ENCODE measurements at regions not wholly inside any gene's neighbourhood (a gene's known extent, or its start where the extent isn't known, plus 50 kb on each side); places are given as distances from the start of the nearest gene placed in this dataset.

DNA sequence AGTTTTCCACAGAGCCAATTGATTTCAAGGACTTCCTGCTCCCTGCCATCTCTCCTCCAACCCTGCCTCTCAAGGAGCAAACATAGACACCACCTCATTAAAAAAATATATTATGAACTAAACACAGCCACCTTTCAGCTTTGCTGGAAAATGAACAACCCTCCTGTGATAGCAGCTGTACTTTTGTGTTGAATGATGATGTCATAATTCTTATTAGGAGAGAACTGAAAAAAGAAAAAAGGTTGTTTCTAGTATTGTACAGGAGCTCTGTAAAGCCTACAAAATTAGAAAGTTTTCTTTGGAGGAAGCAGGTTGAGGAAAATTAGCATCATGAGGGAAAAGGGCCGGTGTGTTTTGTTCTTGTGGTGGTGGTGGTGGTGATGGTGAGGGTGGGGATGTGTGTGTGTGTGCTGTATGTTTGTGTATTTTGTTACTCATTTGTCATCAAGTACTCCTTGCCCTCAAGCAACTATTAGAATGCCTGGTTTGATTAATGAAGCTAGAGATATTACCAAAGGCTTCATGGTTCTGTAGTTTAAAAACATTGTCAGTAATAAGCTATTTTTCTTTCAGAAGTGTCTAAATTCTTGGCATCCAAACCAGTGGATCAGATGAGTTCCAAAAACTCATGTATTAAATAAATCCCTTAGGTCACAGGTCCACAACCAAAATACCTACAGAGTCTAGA is 405.9 kb downstream of the TLE4 start (continued):
- TF ChIP-seq SIRT6 (IDR thresholded peaks at IDR 0.05; ENCODE audit: low read length) = no peak
- TF ChIP-seq CHD7 (IDR thresholded peaks at IDR 0.05; ENCODE audit: insufficient replicate concordance, low read length) = no peak
- TF ChIP-seq BACH1 (IDR thresholded peaks at IDR 0.05; ENCODE audit: low read length) = no peak
- TF ChIP-seq TEAD4 (IDR thresholded peaks at IDR 0.05; ENCODE audit: low read depth, low read length) = no peak
- no peak for TF ChIP-seq KDM5A (IDR thresholded peaks at IDR 0.05; ENCODE audit: low read length)
- no peak for TF ChIP-seq PHF8 (conservative IDR thresholded peaks at IDR 0.05; ENCODE audit: low read depth, low read length)
